ENCODE measurements at regions not wholly inside any gene's neighbourhood (a gene's known extent, or its start where the extent isn't known, plus 50 kb on each side); places are given as distances from the start of the nearest gene placed in this dataset.

GRCh38 chr13:54177466-54177865, 1148.9 kb downstream of the OLFM4 start:
- TF ChIP-seq CTCF (conservative IDR thresholded peaks at IDR 0.05; ENCODE audit: low read length) (no peak), EZH2phosphoT487 (IDR thresholded peaks at IDR 0.05; ENCODE audit: borderline replicate concordance, low read depth, low read length) (no peak)
